ENCODE measurements at regions not wholly inside any gene's neighbourhood (a gene's known extent, or its start where the extent isn't known, plus 50 kb on each side); places are given as distances from the start of the nearest gene placed in this dataset.

- TF ChIP-seq POLR2AphosphoS5 (IDR thresholded peaks at IDR 0.05): no peak
- TF ChIP-seq, protein P1, sequence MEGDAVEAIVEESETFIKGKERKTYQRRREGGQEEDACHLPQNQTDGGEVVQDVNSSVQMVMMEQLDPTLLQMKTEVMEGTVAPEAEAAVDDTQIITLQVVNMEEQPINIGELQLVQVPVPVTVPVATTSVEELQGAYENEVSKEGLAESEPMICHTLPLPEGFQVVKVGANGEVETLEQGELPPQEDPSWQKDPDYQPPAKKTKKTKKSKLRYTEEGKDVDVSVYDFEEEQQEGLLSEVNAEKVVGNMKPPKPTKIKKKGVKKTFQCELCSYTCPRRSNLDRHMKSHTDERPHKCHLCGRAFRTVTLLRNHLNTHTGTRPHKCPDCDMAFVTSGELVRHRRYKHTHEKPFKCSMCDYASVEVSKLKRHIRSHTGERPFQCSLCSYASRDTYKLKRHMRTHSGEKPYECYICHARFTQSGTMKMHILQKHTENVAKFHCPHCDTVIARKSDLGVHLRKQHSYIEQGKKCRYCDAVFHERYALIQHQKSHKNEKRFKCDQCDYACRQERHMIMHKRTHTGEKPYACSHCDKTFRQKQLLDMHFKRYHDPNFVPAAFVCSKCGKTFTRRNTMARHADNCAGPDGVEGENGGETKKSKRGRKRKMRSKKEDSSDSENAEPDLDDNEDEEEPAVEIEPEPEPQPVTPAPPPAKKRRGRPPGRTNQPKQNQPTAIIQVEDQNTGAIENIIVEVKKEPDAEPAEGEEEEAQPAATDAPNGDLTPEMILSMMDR (IDR thresholded peaks at IDR 0.05): no peak
Measured at GRCh38 chr16:80074329-80074728, 466.5 kb upstream of the DYNLRB2 start.
